ENCODE measurements at regions not wholly inside any gene's neighbourhood (a gene's known extent, or its start where the extent isn't known, plus 50 kb on each side); places are given as distances from the start of the nearest gene placed in this dataset.

- no peak for TF ChIP-seq NFIC (IDR thresholded peaks at IDR 0.05)
- no peak for TF ChIP-seq REST (IDR thresholded peaks at IDR 0.05; ENCODE audit: low read depth)
- TF ChIP-seq TEAD4 (IDR thresholded peaks at IDR 0.05), result no peak
- TF ChIP-seq YY1 (IDR thresholded peaks at IDR 0.05; ENCODE audit: low read depth), result no peak
- no peak for TF ChIP-seq CREB1 (IDR thresholded peaks at IDR 0.05; ENCODE audit: low read depth)
- no peak for TF ChIP-seq CEBPB (IDR thresholded peaks at IDR 0.05)
- TF ChIP-seq TAF1 (IDR thresholded peaks at IDR 0.05; ENCODE audit: low read depth), result no peak
- TF ChIP-seq FOXM1 (IDR thresholded peaks at IDR 0.05; ENCODE audit: borderline replicate concordance, low read depth), result no peak
- no peak for TF ChIP-seq TCF12 (IDR thresholded peaks at IDR 0.05; ENCODE audit: low read depth)
- no peak for TF ChIP-seq EP300 (IDR thresholded peaks at IDR 0.05; ENCODE audit: borderline replicate concordance)
- TF ChIP-seq USF1 (IDR thresholded peaks at IDR 0.05), result no peak
- no peak for TF ChIP-seq EGR1 (IDR thresholded peaks at IDR 0.05)
- TF ChIP-seq ZBTB7A (IDR thresholded peaks at IDR 0.05; ENCODE audit: low read depth), result no peak
- no peak for TF ChIP-seq MAX (IDR thresholded peaks at IDR 0.05)
- TF ChIP-seq RAD21 (IDR thresholded peaks at IDR 0.05; ENCODE audit: low read depth), result no peak
Observed at GRCh38 chr19:31560086-31561060, 211.1 kb upstream of the TSHZ3 start.

- no peak for TF ChIP-seq NFIC (IDR thresholded peaks at IDR 0.05)
- TF ChIP-seq MAX (IDR thresholded peaks at IDR 0.05), result no peak
- TF ChIP-seq FOXM1 (IDR thresholded peaks at IDR 0.05; ENCODE audit: borderline replicate concordance, low read depth), result no peak
- TF ChIP-seq TAF1 (IDR thresholded peaks at IDR 0.05; ENCODE audit: low read depth), result no peak
- TF ChIP-seq RAD21 (IDR thresholded peaks at IDR 0.05; ENCODE audit: low read depth), result no peak
- no peak for TF ChIP-seq ZBTB7A (IDR thresholded peaks at IDR 0.05; ENCODE audit: low read depth)
- no peak for TF ChIP-seq EP300 (IDR thresholded peaks at IDR 0.05; ENCODE audit: borderline replicate concordance)
- no peak for TF ChIP-seq TCF12 (IDR thresholded peaks at IDR 0.05; ENCODE audit: low read depth)
- no peak for TF ChIP-seq YY1 (IDR thresholded peaks at IDR 0.05; ENCODE audit: low read depth)
- no peak for TF ChIP-seq TEAD4 (IDR thresholded peaks at IDR 0.05)
- TF ChIP-seq CREB1 (IDR thresholded peaks at IDR 0.05; ENCODE audit: low read depth), result no peak
Observed at GRCh38 chr19:31562966-31563612, 213.9 kb upstream of the TSHZ3 start.

- TF ChIP-seq ZBTB7A (IDR thresholded peaks at IDR 0.05; ENCODE audit: low read depth) (no peak), EGR1 (IDR thresholded peaks at IDR 0.05) (no peak), REST (IDR thresholded peaks at IDR 0.05; ENCODE audit: low read depth) (no peak), FOXM1 (IDR thresholded peaks at IDR 0.05; ENCODE audit: borderline replicate concordance, low read depth) (no peak)
Observed at GRCh38 chr19:31567776-31568175, 218.5 kb upstream of the TSHZ3 start.

- TF ChIP-seq NFIC (IDR thresholded peaks at IDR 0.05), result no peak
- TF ChIP-seq YY1 (IDR thresholded peaks at IDR 0.05; ENCODE audit: low read depth), result no peak
- TF ChIP-seq FOXM1 (IDR thresholded peaks at IDR 0.05; ENCODE audit: borderline replicate concordance, low read depth), result no peak
- TF ChIP-seq ZBTB7A (IDR thresholded peaks at IDR 0.05; ENCODE audit: low read depth), result no peak
- TF ChIP-seq EGR1 (IDR thresholded peaks at IDR 0.05), result no peak
Observed at GRCh38 chr19:31568724-31569123, 219.5 kb upstream of the TSHZ3 start.

GRCh38 chr19:31570718-31571117, 221.5 kb upstream of the TSHZ3 start:
- TF ChIP-seq CEBPB (IDR thresholded peaks at IDR 0.05) (no peak), TAF1 (IDR thresholded peaks at IDR 0.05; ENCODE audit: low read depth) (no peak), REST (IDR thresholded peaks at IDR 0.05; ENCODE audit: low read depth) (no peak), NFIC (IDR thresholded peaks at IDR 0.05) (no peak), USF1 (IDR thresholded peaks at IDR 0.05) (no peak), CREB1 (IDR thresholded peaks at IDR 0.05; ENCODE audit: low read depth) (no peak), RAD21 (IDR thresholded peaks at IDR 0.05; ENCODE audit: low read depth) (no peak), MAX (IDR thresholded peaks at IDR 0.05) (no peak), ZBTB7A (IDR thresholded peaks at IDR 0.05; ENCODE audit: low read depth) (no peak), FOXM1 (IDR thresholded peaks at IDR 0.05; ENCODE audit: borderline replicate concordance, low read depth) (no peak), TEAD4 (IDR thresholded peaks at IDR 0.05) (no peak), EP300 (IDR thresholded peaks at IDR 0.05; ENCODE audit: borderline replicate concordance) (no peak), EGR1 (IDR thresholded peaks at IDR 0.05) (no peak), YY1 (IDR thresholded peaks at IDR 0.05; ENCODE audit: low read depth) (no peak), TCF12 (IDR thresholded peaks at IDR 0.05; ENCODE audit: low read depth) (no peak)

All from Ishikawa (cell line).